A673 (cell line): ENCODE measurements at regions not wholly inside any gene's neighbourhood (a gene's known extent, or its start where the extent isn't known, plus 50 kb on each side); places are given as distances from the start of the nearest gene placed in this dataset.

ENCODE experiments used
- CTCF ChIP-seq: fragments of 300-800, 200-600 bp; sonication (generic); conservative IDR thresholded peaks from 2 replicates; pipeline ENCODE4 v1.5.1; 2017; ENCODE audit warnings: low read depth, mild to moderate bottlenecking, antibody characterized with exemption, low read length, moderate library complexity, mixed read lengths
- EZH2 ChIP-seq: fragments of 200-600 bp; sonication (generic); IDR thresholded peaks from 2 replicates; pipeline ENCODE4 v1.6.1; 2017; ENCODE audit warnings: borderline replicate concordance, low read depth, mild to moderate bottlenecking, mixed read lengths, antibody characterized with exemption, low read length; ENCODE audit not compliant: poor library complexity, severe bottlenecking

GRCh38 chr3:189383630-189384029 lies 211.9 kb downstream of the TPRG1 start:
- no peak for TF ChIP-seq CTCF
- no peak for TF ChIP-seq EZH2
